ENCODE measurements at regions not wholly inside any gene's neighbourhood (a gene's known extent, or its start where the extent isn't known, plus 50 kb on each side); places are given as distances from the start of the nearest gene placed in this dataset.

DNA sequence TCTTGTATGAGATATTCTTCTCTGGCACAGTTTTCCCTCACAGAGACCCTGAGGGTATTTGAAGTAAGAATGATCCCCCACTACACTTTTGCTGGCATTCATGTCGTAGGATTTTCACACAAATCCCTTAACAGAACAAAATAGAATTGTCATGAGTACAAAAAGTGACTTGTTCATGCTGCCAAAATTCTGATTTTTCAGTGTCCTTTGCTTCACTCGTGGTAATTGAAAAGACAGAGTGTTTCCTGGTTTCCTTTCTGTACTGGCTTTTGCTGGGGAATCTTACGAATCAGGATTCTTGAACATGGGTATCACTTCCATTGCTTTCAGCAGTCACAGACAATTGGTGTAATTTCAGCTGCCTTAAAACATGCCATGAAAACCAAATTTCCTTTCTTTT, 756.3 kb downstream of the REEP3 start:
- TF ChIP-seq, protein P1, sequence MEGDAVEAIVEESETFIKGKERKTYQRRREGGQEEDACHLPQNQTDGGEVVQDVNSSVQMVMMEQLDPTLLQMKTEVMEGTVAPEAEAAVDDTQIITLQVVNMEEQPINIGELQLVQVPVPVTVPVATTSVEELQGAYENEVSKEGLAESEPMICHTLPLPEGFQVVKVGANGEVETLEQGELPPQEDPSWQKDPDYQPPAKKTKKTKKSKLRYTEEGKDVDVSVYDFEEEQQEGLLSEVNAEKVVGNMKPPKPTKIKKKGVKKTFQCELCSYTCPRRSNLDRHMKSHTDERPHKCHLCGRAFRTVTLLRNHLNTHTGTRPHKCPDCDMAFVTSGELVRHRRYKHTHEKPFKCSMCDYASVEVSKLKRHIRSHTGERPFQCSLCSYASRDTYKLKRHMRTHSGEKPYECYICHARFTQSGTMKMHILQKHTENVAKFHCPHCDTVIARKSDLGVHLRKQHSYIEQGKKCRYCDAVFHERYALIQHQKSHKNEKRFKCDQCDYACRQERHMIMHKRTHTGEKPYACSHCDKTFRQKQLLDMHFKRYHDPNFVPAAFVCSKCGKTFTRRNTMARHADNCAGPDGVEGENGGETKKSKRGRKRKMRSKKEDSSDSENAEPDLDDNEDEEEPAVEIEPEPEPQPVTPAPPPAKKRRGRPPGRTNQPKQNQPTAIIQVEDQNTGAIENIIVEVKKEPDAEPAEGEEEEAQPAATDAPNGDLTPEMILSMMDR (IDR thresholded peaks at IDR 0.05; ENCODE audit: poor library complexity) = no peak
- no peak for TF ChIP-seq EZH2 (IDR thresholded peaks at IDR 0.05; ENCODE audit: borderline replicate concordance)

All from hepatocyte (in vitro differentiated cells).